Hematopoietic multipotent progenitor cell treated with erythropoietin and hydrocortisone succinate and interleukin-3 and kit ligand, for 6 days (in vitro differentiated cells): ENCODE measurements at regions not wholly inside any gene's neighbourhood (a gene's known extent, or its start where the extent isn't known, plus 50 kb on each side); places are given as distances from the start of the nearest gene placed in this dataset.
"Not testable (repeated sequence)": the region's sequence is repeated elsewhere in the genome, so short reads cannot be mapped to it uniquely, and the experiment has no call there.

Experiments used
- DNase-seq: peaks from one replicate; pipeline ENCODE4 v3.0.0-alpha.2; 2015

DNA sequence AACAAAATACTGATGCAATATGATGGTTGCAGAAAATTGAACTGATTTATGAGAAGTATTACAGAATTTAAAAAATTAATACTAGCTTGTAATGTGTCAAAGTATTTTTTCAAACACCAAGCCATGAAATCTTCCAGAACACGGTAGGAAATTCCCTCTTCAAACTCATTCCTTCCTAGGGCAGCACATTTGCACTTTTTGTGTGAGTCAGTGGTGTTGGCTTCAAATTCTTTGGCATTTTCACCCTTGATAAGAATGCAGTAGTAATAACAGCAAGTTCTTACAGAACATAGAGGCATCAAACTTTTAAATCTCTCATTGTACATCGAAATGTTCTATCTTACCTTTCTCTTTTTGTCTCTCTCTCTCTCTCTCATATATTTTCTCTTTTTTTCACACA is 191.8 kb downstream of the CGGBP1 start:
- DNase-seq, result no peak

DNA sequence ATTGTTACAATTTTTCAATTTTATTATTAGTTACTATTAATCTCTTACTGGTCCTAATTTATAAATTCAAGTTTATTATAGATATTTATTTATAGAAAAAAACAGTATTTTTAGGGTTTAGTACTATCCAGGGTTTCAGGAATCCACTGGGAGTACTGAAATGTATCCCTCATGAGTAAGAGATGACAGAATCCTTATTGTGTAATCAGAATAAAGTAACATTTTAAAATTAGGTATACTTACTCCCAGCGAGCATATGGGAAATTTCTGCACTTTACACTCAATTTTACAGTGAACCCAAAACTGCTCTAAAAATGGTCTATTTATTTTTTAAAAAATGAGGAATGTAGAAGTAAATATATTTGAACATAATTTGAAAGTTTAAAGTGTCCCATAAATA is 202.7 kb downstream of the CGGBP1 start:
- DNase-seq, result no peak

DNA sequence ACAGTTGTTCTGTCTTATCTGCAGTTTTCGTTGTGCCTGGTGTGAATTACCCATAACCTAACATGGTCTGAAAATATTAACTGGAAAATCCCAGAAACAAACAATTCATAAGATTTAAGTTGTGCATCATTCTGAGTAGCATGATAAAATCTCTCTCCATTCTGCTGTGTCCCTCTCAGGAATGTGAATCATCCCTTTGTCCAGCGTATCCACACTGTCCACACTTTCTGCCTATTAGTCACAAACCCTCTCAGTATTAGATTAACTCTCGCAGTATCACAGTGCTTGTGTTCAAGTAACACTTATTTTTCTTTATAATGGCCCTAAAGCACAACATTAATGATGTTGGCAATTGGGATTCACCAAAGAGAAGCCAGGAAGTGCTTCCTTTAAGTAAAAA is 203.2 kb downstream of the CGGBP1 start:
- DNase-seq, result no peak

DNA sequence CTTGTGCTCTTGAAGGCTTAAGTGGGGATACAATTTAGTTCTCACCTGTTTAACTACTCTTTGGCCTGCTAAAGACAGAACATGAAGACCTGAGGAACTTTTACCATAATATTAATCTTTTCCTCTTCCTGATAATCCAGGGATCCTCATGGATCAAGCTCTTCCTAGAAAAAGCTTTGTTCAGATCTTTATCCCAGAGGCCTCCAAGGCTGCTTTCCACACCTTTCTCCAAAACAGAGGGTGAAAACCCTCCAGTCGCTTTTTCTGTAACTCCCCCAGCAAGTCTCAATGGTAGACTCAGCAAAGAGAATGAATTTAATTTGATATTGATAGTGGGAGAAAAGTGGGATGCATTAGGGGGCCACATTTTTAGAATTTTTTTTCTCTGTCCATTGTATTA is 203.6 kb downstream of the CGGBP1 start:
- no peak for DNase-seq

DNA sequence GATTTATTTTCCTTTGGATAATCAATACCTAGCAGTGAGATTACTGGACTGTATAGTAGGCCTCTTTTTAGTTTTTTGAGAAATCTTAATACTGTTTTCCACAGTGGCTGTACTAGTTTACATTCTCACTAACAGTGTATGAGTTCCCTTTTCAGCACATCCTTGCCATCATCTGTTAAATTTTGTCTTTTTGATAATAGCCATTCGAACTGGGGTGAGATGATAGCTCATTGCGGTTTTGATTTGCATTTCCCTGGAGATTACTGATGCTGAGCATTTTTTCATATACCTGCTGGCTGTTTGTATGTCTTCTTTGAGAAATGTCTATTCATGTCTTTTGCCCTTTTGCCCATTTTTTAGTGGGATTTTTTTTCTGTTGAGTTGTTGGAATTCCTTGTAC is 210.8 kb downstream of the CGGBP1 start:
- DNase-seq, result no peak

DNA sequence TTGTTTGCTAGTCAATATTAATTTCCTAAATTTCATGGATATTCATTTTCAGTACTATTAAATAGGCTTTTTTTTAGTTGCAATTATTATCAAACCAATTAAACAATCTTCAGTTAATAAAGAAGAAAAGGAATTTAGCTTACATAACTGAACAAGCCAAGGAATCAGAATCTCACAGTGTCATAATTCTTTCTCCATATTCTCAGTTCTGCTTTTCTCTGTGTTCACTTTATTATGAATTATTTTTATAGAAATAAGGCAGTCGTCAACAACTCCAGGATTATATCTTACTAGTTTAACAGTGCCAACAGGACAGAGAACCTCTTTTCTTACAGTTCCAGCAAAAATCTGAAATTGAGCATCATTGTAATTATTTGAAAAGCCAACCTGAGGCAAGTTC is 221.7 kb downstream of the CGGBP1 start:
- no peak for DNase-seq

DNA sequence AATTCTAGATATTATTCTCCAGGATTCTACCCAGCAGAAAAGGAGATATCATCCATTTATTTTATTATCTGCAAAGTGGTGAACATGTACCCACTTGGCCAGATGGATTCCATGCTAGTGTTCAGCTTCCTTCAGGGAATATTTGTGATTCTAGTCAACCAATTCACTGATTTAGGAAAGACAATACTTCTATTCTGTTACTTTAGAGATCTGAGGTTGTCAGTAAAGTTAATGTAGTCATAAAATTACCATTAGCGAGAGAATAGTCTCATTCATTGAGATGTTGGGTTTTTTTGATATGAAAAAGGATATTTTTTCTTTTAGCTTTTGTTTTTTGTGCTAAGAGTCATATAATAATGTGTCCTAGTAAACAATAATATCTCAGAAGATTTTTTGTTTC is 222.8 kb downstream of the CGGBP1 start:
- DNase-seq, result no peak

DNA sequence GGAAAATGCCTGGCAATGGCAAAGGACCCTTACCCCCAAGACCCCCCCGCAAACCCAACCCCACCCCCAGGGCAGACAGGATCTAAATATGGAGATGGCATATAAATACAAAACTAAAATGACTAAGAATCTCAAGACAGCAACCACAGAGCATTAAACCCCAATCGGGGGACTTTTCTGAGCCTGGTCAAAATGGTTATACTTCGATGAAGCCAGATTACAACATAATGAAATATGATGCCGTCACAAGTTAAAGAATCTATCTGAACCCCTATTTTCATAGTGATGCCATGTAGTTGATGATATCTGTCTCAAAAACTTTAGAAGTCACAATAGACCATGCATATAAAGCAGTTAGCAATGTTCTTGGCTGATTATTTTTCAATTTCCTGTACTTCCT is 223.6 kb downstream of the CGGBP1 start:
- peak; percentile 18 for DNase-seq

DNA sequence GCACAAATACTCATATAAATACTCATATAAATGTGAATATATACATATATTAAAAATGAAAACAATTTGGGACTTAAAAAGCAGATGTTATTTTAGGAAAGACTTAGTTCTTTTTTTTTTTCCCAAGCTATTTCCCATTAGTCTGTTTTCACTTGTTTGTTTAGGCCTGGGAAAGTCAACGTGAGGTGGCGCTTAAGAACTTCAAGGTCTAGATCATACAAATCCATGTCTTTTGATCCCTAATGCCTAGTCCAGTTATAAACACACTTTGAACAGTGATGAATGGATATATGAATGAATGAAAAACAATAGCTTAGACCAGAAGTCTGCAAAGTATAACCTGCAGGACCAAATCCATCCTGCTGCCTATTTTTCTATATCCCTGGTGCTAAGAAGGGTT is 224.5 kb downstream of the CGGBP1 start:
- DNase-seq, result no peak

DNA sequence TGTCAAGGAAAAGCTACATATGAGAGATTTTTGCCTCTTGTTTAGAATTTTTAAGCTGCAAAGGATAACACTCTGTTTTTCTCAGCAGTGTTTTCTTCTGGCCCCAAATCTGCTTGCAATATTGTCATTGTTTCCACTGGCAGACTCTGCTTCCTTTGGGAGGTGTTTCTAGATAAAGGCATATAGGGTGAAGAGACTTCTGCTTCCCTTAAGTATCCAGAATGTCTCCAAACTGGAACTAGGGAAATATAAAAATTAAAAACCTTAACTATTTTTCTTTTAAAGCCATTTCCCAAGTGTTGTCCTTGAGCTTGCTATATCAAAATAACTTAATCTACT is 225.8 kb downstream of the CGGBP1 start:
- DNase-seq, result no peak

DNA sequence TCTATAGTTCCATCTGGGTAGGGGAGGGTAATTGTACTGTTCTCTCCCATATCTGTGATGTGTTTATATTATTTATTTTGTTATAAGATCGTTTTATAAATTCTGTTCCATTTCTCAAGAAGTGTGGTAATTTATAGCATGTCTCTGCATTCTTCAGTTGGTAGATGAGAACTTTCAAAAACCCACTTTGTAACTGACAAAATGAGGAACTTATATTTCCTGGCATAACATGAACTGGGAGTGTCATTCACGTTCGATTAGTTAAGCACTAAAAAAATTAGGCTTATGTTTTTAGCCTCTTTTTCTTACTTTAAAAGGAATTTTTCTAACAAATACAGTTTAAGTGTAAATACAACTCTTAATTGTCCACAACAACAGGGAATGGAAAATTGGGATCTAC is 230.8 kb downstream of the CGGBP1 start:
- DNase-seq, result peak; percentile 67

DNA sequence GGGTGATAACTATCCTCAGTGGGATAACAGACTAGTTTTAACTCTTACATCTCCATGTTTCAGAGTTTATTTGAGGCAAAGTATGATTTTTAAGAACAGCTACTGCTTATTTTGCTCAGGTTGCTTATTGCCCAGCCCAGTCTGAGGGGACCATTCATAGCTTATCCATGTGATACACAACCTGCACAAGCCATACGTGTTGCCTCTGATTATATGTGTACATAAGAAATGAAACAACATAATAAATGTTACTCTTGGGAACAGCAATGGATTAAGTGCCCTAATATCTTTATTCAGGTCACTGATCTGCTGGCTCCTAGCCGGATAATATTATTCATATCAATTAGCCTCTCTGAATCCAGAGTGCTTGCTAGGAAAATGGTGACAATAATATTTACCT is 236.2 kb downstream of the CGGBP1 start:
- no peak for DNase-seq

DNA sequence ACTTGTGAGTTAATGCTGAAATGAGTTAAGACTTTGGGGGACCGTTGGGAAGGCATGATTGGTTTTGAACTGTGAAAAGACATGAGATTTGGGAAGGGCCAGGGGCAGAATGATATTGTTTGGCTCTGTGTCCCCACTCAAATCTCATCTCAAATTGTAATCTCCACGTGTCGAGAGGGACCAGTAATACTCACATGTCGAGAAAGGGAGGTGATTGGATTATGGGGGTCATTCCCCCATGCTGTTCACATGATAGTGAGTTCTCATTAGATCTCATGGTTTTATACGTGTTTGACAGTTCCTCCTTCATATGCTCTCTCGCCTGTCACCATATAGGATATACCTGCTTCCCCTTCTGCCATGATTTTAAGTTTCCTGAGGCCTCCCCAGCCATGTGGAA is 245.3 kb downstream of the CGGBP1 start:
- DNase-seq, result not testable (repeated sequence)

DNA sequence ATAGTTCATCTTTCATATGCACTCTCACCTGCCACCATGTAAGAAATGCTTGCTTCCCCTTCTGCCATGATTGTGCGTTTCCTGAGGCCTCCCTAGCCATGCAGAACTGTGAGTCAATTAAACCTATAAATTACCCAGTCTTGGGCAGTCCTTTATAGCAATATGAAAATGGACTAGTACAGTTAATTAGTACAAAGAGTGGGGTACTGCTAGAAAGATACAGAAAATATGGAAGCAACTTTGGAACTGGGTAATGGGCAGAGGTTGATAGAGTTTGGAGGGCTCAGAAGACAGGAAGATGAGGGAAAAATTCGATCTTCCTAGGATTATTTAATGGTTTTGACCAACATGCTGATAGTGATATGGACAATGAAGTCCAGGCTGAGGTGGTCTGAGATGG is 246.9 kb downstream of the CGGBP1 start:
- DNase-seq, result no peak

DNA sequence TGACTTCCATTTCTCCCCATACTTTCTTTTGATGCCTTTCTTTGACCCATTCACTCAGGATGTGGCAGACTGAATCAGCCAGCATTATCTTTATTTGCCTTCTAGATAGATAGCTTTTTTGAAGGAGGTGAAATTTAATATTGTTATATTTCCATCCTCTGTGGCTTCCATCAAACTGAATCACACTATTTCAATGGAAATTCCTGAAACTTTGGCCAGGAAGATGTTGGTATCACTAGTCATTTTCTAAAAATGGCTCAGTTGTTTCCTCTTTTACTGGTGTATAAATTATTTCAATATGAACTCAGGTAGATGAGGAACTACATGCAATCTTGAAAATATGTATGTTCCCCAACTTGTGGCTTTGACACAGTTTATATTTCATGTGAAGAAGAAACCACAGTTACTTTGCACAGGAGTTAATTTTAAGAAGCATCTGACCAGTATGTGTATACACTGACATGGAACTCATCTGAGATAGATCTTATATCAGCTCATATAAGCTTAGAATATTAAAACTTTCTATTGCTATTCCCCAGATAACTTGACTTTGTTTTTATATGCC is 248.3 kb downstream of the CGGBP1 start:
- DNase-seq, result no peak

DNA sequence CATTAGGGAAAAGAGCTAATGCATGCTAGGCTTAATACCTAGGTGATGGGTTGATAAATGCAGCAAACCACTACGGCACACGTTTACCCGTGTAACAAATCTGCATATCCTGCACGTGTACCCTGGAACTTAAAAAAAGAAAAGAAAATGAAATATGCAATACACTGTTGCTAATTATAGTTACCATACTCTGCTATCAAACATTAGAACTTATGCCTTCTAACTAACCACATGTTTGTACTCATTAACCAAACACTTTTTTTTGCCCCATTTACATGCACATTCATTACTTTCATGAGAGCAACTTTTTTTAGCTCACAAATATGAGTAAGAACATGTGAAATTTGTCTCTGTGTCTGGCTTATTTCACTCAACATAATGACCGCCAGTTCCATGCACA is 253.1 kb downstream of the CGGBP1 start:
- no peak for DNase-seq

DNA sequence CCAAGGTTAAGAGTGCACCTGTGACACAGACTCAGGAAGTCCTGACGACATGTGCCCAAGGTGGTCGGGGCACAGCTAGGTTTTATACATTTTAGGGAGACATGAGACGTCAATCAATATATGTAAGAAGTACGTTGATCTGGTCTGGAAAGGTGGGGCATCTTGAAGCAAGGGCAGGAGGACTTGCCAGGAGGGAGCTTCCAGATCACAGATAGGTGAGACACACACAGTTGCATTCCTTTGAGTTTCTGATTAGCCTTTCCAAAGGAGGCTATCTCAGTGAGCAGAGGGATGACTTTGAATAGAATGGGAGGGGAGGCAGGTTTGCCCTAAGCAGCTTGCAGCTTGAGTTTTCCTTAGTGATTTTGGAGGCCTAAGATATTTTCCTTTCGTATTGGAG is 257.4 kb downstream of the CGGBP1 start:
- peak; percentile 66 for DNase-seq

DNA sequence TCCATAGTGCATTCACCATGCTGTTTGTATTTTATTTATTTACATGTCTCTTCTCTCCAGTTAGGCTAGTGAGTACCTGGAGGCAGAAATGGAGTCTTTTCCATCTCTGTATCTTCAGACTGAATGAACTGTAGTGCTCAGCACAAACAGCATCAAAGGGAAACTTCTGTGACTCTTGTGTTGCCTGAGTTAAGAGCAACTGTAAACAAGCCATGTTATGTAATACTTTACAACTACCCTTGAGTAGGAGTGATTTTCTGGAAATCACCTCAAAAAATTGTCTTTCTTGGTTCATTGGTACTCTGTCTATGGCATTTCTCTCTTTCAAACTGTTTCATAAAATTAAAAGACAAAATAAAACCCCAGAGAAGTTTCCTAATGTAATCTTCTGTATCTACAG is 258.3 kb downstream of the CGGBP1 start:
- no peak for DNase-seq

DNA sequence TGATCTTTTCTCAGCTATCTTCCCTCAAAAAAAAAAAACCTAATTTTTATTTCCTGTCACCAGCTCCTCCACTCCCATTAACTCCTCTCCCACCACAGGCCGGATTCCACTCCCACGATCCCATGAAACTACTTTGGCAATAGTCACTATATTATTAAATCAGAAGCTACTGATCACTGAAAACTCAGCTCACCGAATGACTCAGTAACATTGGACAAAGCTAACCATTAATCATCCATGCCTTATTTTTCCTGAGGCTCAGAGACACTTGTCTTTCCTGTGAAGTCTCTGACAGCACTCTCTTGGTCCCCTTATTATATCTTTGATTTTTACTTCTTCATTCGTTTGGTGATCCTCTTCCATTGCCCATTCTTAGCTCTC is 260.2 kb downstream of the CGGBP1 start:
- DNase-seq, result no peak

DNA sequence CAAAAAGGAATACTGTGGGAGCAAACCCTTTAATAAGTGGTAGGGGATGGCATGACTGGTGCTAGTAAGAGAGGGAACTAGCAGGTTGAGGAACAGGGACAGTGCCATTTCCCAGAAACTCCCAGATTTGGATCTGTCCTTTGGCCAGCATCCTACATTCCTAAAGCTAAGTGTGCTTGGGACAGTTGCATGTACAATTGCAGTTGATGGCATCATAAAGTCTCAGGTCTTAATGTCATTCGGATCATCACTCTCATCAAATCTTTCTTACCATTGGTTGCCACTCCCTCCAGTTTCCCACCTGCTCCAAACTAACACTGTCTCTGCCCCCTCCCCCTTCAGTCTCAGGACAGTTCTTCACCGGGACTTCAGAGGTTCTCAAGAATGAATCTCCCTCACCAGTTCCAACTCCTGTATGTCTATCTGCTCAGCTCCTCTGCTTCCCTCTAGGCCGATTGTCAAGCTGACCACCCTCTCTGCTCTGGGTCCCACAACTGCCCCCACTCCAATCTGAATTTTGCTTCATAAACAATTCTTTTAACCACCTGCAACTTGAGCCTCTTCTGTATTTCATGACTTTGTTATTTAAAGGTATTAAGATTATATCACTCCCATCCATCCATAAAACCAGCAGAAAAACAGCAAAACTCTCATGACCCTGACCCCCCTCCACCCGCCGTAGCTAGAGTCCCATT is 260.8 kb downstream of the CGGBP1 start:
- DNase-seq, result no peak

DNA sequence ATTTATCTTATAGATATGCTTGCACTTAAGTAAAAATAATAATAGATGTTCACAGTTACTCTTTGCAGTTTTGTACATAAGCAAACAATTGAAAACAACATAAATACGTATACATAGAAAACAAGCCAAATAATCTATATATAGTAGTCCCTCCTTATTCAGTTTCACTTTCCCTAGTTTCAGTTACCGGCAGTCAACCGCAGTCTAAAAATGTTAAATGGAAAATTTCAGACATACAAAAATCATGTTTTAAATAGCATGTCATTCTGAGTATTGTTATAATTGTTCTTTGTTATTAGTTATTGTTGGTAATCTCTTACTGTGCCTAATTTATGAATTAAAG is 262.0 kb downstream of the CGGBP1 start:
- DNase-seq, result peak; percentile 49

DNA sequence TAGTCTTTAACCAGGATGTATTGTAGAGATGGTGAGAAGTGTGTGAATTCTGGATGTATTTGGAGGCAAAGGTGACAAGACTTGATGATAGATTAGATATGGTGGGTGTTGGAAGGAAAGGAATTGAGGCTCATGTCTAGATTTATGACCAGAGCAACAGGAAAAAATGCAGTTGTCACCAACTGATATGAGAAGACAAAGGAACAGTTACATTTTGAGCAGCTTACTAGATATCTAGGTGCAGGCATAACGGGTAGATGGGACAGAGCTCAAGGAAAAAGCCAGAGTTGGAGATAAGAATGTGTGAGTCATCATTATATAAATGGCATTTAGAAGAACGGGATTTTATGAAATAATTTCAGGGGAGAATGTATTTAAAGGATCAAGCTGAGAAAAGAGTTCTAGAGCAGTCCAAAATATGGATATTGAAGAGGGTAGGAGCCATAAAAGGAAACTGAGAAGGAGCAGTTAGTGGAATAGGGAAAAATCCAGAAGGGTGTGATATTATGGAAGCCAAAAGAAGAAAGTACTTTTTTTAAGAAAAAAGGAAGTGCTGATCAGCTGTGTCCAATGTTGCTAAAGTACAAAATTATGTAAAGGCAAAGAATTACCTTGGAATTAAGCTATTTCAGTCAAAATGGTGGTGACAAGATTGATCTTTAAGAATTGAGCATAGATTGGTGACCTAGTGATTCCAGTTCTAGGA is 262.5 kb downstream of the CGGBP1 start:
- peak; percentile 92 for DNase-seq

DNA sequence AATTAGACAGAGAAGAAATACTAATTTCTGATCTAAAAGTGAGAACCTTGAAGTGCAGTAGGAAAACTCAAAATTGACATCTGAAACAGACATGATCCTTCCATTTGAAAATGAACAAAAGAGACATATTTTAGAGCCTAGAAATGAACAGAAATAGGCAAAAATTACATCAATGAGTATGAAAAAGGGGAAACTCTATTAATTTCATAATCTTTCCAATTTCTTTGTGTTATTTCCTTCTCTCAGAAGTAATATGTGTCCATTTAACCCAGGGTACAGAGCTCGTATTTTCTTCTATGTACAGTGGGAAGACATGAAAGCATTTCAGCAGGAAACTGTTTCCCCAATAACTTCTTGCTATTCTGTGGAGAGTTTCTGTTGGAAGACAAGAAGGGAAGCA is 263.1 kb downstream of the CGGBP1 start:
- no peak for DNase-seq

DNA sequence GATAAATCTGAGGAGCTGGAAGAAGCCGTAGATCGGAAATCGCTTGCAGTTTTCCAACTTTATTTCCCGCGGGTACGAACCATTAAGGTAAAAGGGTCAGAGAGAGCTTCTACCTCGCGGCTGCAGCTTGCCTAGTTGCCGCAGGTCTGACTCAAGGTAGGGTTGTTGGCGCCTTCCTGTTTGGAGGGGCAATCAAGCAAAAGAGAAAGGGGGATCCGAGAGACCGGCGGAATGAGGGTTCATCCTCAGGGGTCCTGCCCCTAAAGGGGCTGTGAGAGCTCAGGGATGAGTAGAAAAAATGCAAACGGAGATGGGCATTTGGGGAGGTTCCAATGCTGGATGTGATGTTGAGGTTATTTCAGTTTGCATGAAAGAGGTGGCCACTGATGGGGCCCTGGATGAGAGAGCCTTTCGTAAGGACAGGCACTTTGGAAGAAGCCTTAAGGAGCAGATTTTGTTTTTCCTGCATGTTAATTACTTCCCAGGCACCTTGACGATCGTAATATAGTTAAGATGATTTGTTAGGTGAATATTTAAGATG is 265.4 kb downstream of the CGGBP1 start:
- peak; percentile 52 for DNase-seq
